Neural cell (in vitro differentiated cells): ENCODE measurements at regions not wholly inside any gene's neighbourhood (a gene's known extent, or its start where the extent isn't known, plus 50 kb on each side); places are given as distances from the start of the nearest gene placed in this dataset.

Source experiments
- H2AFZ ChIP-seq: fragments of 200-600, 300-800 bp; sonication (generic), shearing (Covaris generic); 2 replicates; pipeline ENCODE4 v1.6.0; 2014; ENCODE audit warnings: low read depth, mild to moderate bottlenecking, antibody characterized with exemption, low read length, moderate library complexity
- H3F3A ChIP-seq: fragments of 200-600 bp; shearing (Covaris generic); 2 replicates; pipeline ENCODE4 v1.6.1; 2016; ENCODE audit warnings: mild to moderate bottlenecking, moderate library complexity, mixed read lengths, antibody characterized with exemption, low read length; ENCODE audit not compliant: insufficient read depth, poor library complexity, severe bottlenecking
- H3K27ac ChIP-seq: fragments of 200-600, 300-800 bp; sonication (generic), shearing (Covaris generic); 2 replicates; pipeline ENCODE4 v1.5.1; 2014; ENCODE audit warnings: mild to moderate bottlenecking, low read length, moderate library complexity
- H3K27me3 ChIP-seq: fragments of 300-800, 200-600 bp; sonication (generic), shearing (Covaris generic); 2 replicates; pipeline ENCODE4 v1.6.0; 2014; ENCODE audit warnings: mild to moderate bottlenecking, low read depth, low read length, moderate library complexity; ENCODE audit not compliant: insufficient read depth
- H3K36me3 ChIP-seq: fragments of 300-800, 200-600 bp; sonication (generic), shearing (Covaris generic); 2 replicates; pipeline ENCODE4 v1.5.1; 2014; ENCODE audit warnings: mild to moderate bottlenecking, antibody characterized with exemption, low read length, moderate library complexity; ENCODE audit not compliant: insufficient read depth
- H3K4me2 ChIP-seq: fragments of 300-800, 200-600 bp; sonication (generic), shearing (Covaris generic); 2 replicates; pipeline ENCODE4 v1.6.0; 2014; ENCODE audit warnings: mild to moderate bottlenecking, low read length
- H3K4me3 ChIP-seq: fragments of 300-800, 200-600 bp; sonication (generic), shearing (Covaris generic); 2 replicates; pipeline ENCODE4 v1.5.1; 2014; ENCODE audit warnings: mild to moderate bottlenecking, low read length, moderate library complexity
- H3K79me2 ChIP-seq: fragments of 200-600 bp; shearing (Covaris generic); replicated peaks from 2 replicates; pipeline ENCODE4 v1.6.0; 2014; ENCODE audit warnings: mild to moderate bottlenecking, low read length, moderate library complexity; ENCODE audit not compliant: insufficient read depth
- H3K9ac ChIP-seq: fragments of 300-800, 200-600 bp; sonication (generic), shearing (Covaris generic); 2 replicates; pipeline ENCODE4 v1.6.1; 2016; ENCODE audit warnings: mild to moderate bottlenecking, low read length, mixed read lengths
- H3K9me2 ChIP-seq: fragments of 200-600 bp; shearing (Covaris generic); 2 replicates; pipeline ENCODE4 v1.6.1; 2016; ENCODE audit warnings: mild to moderate bottlenecking, low read length, mixed read lengths; ENCODE audit not compliant: insufficient read depth
- H3K9me3 ChIP-seq: fragments of 200-600, 300-800 bp; sonication (generic), shearing (Covaris generic); 2 replicates; pipeline ENCODE4 v1.6.1; 2016; ENCODE audit warnings: mild to moderate bottlenecking, mixed run types, low read length, moderate library complexity, mixed read lengths
- H4K20me1 ChIP-seq: fragments of 200-600 bp; shearing (Covaris generic); 2 replicates; pipeline ENCODE4 v1.6.1; 2016; ENCODE audit warnings: mild to moderate bottlenecking, mixed run types; ENCODE audit not compliant: insufficient read depth
- CTCF ChIP-seq: fragments of 450-650 bp; IDR thresholded peaks from 2 replicates; pipeline ENCODE4 v1.5.1; 2014; ENCODE audit warnings: antibody characterized with exemption, mild to moderate bottlenecking, moderate library complexity; ENCODE audit not compliant: poor library complexity, severe bottlenecking
- EP300 ChIP-seq: fragments of 450-650 bp; conservative IDR thresholded peaks from 2 replicates; pipeline ENCODE4 v1.6.1; 2014; ENCODE audit warnings: antibody characterized with exemption, mild to moderate bottlenecking, moderate library complexity; ENCODE audit not compliant: poor library complexity, severe bottlenecking
- EZH2 ChIP-seq: fragments of 200-600, 300-800 bp; shearing (Covaris generic), sonication (generic); IDR thresholded peaks from 2 replicates; pipeline ENCODE4 v1.6.1; 2014; ENCODE audit warnings: antibody characterized with exemption, low read length, borderline replicate concordance, mild to moderate bottlenecking; ENCODE audit not compliant: insufficient read depth, poor library complexity, severe bottlenecking
- MXI1 ChIP-seq: fragments of 450-650 bp; conservative IDR thresholded peaks from 2 replicates; pipeline ENCODE4 v1.6.1; 2014; ENCODE audit warnings: antibody characterized with exemption, mild to moderate bottlenecking; ENCODE audit not compliant: poor library complexity, severe bottlenecking
- RAD21 ChIP-seq: fragments of 450-650 bp; conservative IDR thresholded peaks from 2 replicates; pipeline ENCODE4 v1.6.1; 2014; ENCODE audit warnings: antibody characterized with exemption, mild to moderate bottlenecking, moderate library complexity
- REST ChIP-seq: IDR thresholded peaks from 2 replicates; pipeline ENCODE4 v1.6.1; 2012; ENCODE audit warnings: borderline replicate concordance
- SMC3 ChIP-seq: fragments of 450-650 bp; conservative IDR thresholded peaks from 2 replicates; pipeline ENCODE4 v1.6.1; 2014; ENCODE audit warnings: antibody characterized with exemption, mild to moderate bottlenecking, moderate library complexity; ENCODE audit not compliant: poor library complexity
- TAF1 ChIP-seq: IDR thresholded peaks from 2 replicates; pipeline ENCODE4 v1.6.1; 2012; ENCODE audit warnings: low read depth

- no peak overlapping the region for H3K27ac ChIP-seq
- H3K36me3 ChIP-seq = no peaks in the 10 kb centered on the region
- no peak overlapping the region for H3K4me2 ChIP-seq
- no peaks in the 10 kb centered on the region for H4K20me1 ChIP-seq
- TF ChIP-seq TAF1 = no peak
- TF ChIP-seq REST = no peak
- TF ChIP-seq EZH2 = no peak
- TF ChIP-seq CTCF = no peak
- no peak for TF ChIP-seq EP300
- no peak for TF ChIP-seq MXI1
- TF ChIP-seq RAD21 = no peak
- H3F3A ChIP-seq = no peaks in the 10 kb centered on the region
- no peak overlapping the region for H3K4me3 ChIP-seq
- H2AFZ ChIP-seq = no peak overlapping the region
- no peaks in the 10 kb centered on the region for H3K9me2 ChIP-seq
- H3K79me2 ChIP-seq = no peaks in the 10 kb centered on the region
- no peaks in the 10 kb centered on the region for H3K27me3 ChIP-seq
- no peak overlapping the region for H3K9ac ChIP-seq
- no peaks in the 10 kb centered on the region for H3K9me3 ChIP-seq
Observed at GRCh38 chr22:47564651-47565434, 802.4 kb downstream of the TBC1D22A start.

GRCh38 chr22:47564158-47564450, 801.7 kb downstream of the TBC1D22A start:
- Histone ChIP-seq H4K20me1 (no peaks in the 10 kb centered on the region), H3K9ac (no peak overlapping the region), H3K36me3 (no peaks in the 10 kb centered on the region), H3K4me3 (no peak overlapping the region), H2AFZ (no peak overlapping the region), H3K4me2 (no peak overlapping the region), H3K9me3 (no peaks in the 10 kb centered on the region), H3K27ac (no peak overlapping the region), H3K27me3 (no peaks in the 10 kb centered on the region), H3K79me2 (no peaks in the 10 kb centered on the region), H3F3A (no peaks in the 10 kb centered on the region), H3K9me2 (no peaks in the 10 kb centered on the region)
- TF ChIP-seq REST (no peak), SMC3 (no peak)
